Neural cell (in vitro differentiated cells): ENCODE measurements at regions not wholly inside any gene's neighbourhood (a gene's known extent, or its start where the extent isn't known, plus 50 kb on each side); places are given as distances from the start of the nearest gene placed in this dataset.

Experiments
- H2AFZ ChIP-seq: fragments of 200-600, 300-800 bp; sonication (generic), shearing (Covaris generic); 2 replicates; pipeline ENCODE4 v1.6.0; 2014; ENCODE audit warnings: low read depth, mild to moderate bottlenecking, antibody characterized with exemption, low read length, moderate library complexity
- H3F3A ChIP-seq: fragments of 200-600 bp; shearing (Covaris generic); 2 replicates; pipeline ENCODE4 v1.6.1; 2016; ENCODE audit warnings: mild to moderate bottlenecking, moderate library complexity, mixed read lengths, antibody characterized with exemption, low read length; ENCODE audit not compliant: insufficient read depth, poor library complexity, severe bottlenecking
- H3K27ac ChIP-seq: fragments of 200-600, 300-800 bp; sonication (generic), shearing (Covaris generic); 2 replicates; pipeline ENCODE4 v1.5.1; 2014; ENCODE audit warnings: mild to moderate bottlenecking, low read length, moderate library complexity
- H3K27me3 ChIP-seq: fragments of 300-800, 200-600 bp; sonication (generic), shearing (Covaris generic); 2 replicates; pipeline ENCODE4 v1.6.0; 2014; ENCODE audit warnings: mild to moderate bottlenecking, low read depth, low read length, moderate library complexity; ENCODE audit not compliant: insufficient read depth
- H3K36me3 ChIP-seq: fragments of 300-800, 200-600 bp; sonication (generic), shearing (Covaris generic); 2 replicates; pipeline ENCODE4 v1.5.1; 2014; ENCODE audit warnings: mild to moderate bottlenecking, antibody characterized with exemption, low read length, moderate library complexity; ENCODE audit not compliant: insufficient read depth
- H3K4me2 ChIP-seq: fragments of 300-800, 200-600 bp; sonication (generic), shearing (Covaris generic); 2 replicates; pipeline ENCODE4 v1.6.0; 2014; ENCODE audit warnings: mild to moderate bottlenecking, low read length
- H3K4me3 ChIP-seq: fragments of 300-800, 200-600 bp; sonication (generic), shearing (Covaris generic); 2 replicates; pipeline ENCODE4 v1.5.1; 2014; ENCODE audit warnings: mild to moderate bottlenecking, low read length, moderate library complexity
- H3K79me2 ChIP-seq: fragments of 200-600 bp; shearing (Covaris generic); replicated peaks from 2 replicates; pipeline ENCODE4 v1.6.0; 2014; ENCODE audit warnings: mild to moderate bottlenecking, low read length, moderate library complexity; ENCODE audit not compliant: insufficient read depth
- H3K9ac ChIP-seq: fragments of 300-800, 200-600 bp; sonication (generic), shearing (Covaris generic); 2 replicates; pipeline ENCODE4 v1.6.1; 2016; ENCODE audit warnings: mild to moderate bottlenecking, low read length, mixed read lengths
- H3K9me2 ChIP-seq: fragments of 200-600 bp; shearing (Covaris generic); 2 replicates; pipeline ENCODE4 v1.6.1; 2016; ENCODE audit warnings: mild to moderate bottlenecking, low read length, mixed read lengths; ENCODE audit not compliant: insufficient read depth
- H3K9me3 ChIP-seq: fragments of 200-600, 300-800 bp; sonication (generic), shearing (Covaris generic); 2 replicates; pipeline ENCODE4 v1.6.1; 2016; ENCODE audit warnings: mild to moderate bottlenecking, mixed run types, low read length, moderate library complexity, mixed read lengths
- H4K20me1 ChIP-seq: fragments of 200-600 bp; shearing (Covaris generic); 2 replicates; pipeline ENCODE4 v1.6.1; 2016; ENCODE audit warnings: mild to moderate bottlenecking, mixed run types; ENCODE audit not compliant: insufficient read depth
- CTCF ChIP-seq: fragments of 450-650 bp; IDR thresholded peaks from 2 replicates; pipeline ENCODE4 v1.5.1; 2014; ENCODE audit warnings: antibody characterized with exemption, mild to moderate bottlenecking, moderate library complexity; ENCODE audit not compliant: poor library complexity, severe bottlenecking
- EP300 ChIP-seq: fragments of 450-650 bp; conservative IDR thresholded peaks from 2 replicates; pipeline ENCODE4 v1.6.1; 2014; ENCODE audit warnings: antibody characterized with exemption, mild to moderate bottlenecking, moderate library complexity; ENCODE audit not compliant: poor library complexity, severe bottlenecking
- EZH2 ChIP-seq: fragments of 200-600, 300-800 bp; shearing (Covaris generic), sonication (generic); IDR thresholded peaks from 2 replicates; pipeline ENCODE4 v1.6.1; 2014; ENCODE audit warnings: antibody characterized with exemption, low read length, borderline replicate concordance, mild to moderate bottlenecking; ENCODE audit not compliant: insufficient read depth, poor library complexity, severe bottlenecking
- MXI1 ChIP-seq: fragments of 450-650 bp; conservative IDR thresholded peaks from 2 replicates; pipeline ENCODE4 v1.6.1; 2014; ENCODE audit warnings: antibody characterized with exemption, mild to moderate bottlenecking; ENCODE audit not compliant: poor library complexity, severe bottlenecking
- POLR2AphosphoS5 ChIP-seq: IDR thresholded peaks from 2 replicates; pipeline ENCODE4 v1.6.1; 2012
- RAD21 ChIP-seq: fragments of 450-650 bp; conservative IDR thresholded peaks from 2 replicates; pipeline ENCODE4 v1.6.1; 2014; ENCODE audit warnings: antibody characterized with exemption, mild to moderate bottlenecking, moderate library complexity
- REST ChIP-seq: IDR thresholded peaks from 2 replicates; pipeline ENCODE4 v1.6.1; 2012; ENCODE audit warnings: borderline replicate concordance
- SMC3 ChIP-seq: fragments of 450-650 bp; conservative IDR thresholded peaks from 2 replicates; pipeline ENCODE4 v1.6.1; 2014; ENCODE audit warnings: antibody characterized with exemption, mild to moderate bottlenecking, moderate library complexity; ENCODE audit not compliant: poor library complexity
- TAF1 ChIP-seq: IDR thresholded peaks from 2 replicates; pipeline ENCODE4 v1.6.1; 2012; ENCODE audit warnings: low read depth

- peak; percentile 34 for TF ChIP-seq SMC3
Observed at GRCh38 chr9:115220319-115221005, 102.5 kb upstream of the TNC start (continued).

GRCh38 chr9:115223471-115223870 lies 105.5 kb upstream of the TNC start:
- Histone ChIP-seq H3K4me2 (no peak overlapping the region), H3K79me2 (no peaks in the 10 kb centered on the region), H3K4me3 (no peak overlapping the region), H3K36me3 (no peaks in the 10 kb centered on the region), H4K20me1 (no peaks in the 10 kb centered on the region), H3K9me2 (no peaks in the 10 kb centered on the region), H3F3A (no peaks in the 10 kb centered on the region), H3K27me3 (no peaks in the 10 kb centered on the region), H3K9ac (no peak overlapping the region), H3K27ac (no peak overlapping the region), H3K9me3 (no peaks in the 10 kb centered on the region), H2AFZ (no peak overlapping the region)
- TF ChIP-seq RAD21 (no peak), SMC3 (no peak), EP300 (no peak), REST (no peak), EZH2 (no peak), MXI1 (no peak), POLR2AphosphoS5 (no peak), CTCF (no peak), TAF1 (no peak)

- Histone ChIP-seq H3K4me3 (no peak overlapping the region), H3K9ac (no peak overlapping the region), H3F3A (no peaks in the 10 kb centered on the region), H3K36me3 (no peaks in the 10 kb centered on the region), H3K9me3 (no peaks in the 10 kb centered on the region), H3K4me2 (no peak overlapping the region), H3K27ac (no peak overlapping the region), H3K79me2 (no peaks in the 10 kb centered on the region), H2AFZ (no peak overlapping the region), H3K27me3 (no peaks in the 10 kb centered on the region), H3K9me2 (no peaks in the 10 kb centered on the region), H4K20me1 (no peaks in the 10 kb centered on the region)
- TF ChIP-seq SMC3 (no peak), REST (no peak), RAD21 (no peak), CTCF (no peak), EP300 (no peak), TAF1 (no peak), MXI1 (no peak), EZH2 (no peak), POLR2AphosphoS5 (no peak)
Observed at GRCh38 chr9:115225459-115226116, 107.6 kb upstream of the TNC start.
